A673 (cell line): ENCODE measurements at regions not wholly inside any gene's neighbourhood (a gene's known extent, or its start where the extent isn't known, plus 50 kb on each side); places are given as distances from the start of the nearest gene placed in this dataset.

Experiments
- BruUV-seq: library from RNA; stranded (reverse); fragments of 400-500 nt; replicated peaks from 2 replicates; lab custom pipeline; 2021; lab: Mats Ljungman, UMichigan
- CTCF ChIA-PET: fragments of 300-600 bp; sonication (Branson Sonifier 250); formaldehyde crosslinking; loops from one replicate; lab custom pipeline; 2022; ENCODE audit warnings: antibody characterized with exemption; lab: Charles Lee
- POLR2A ChIA-PET: fragments of 300-600 bp; sonication (Branson Sonifier 250); formaldehyde crosslinking; loops from one replicate; lab custom pipeline; 2022; ENCODE audit warnings: antibody characterized with exemption; ENCODE audit not compliant: low non-redundant PET; lab: Charles Lee
- DNase-seq: peaks from one replicate; pipeline ENCODE4 v3.0.0-alpha.2; 2015; ENCODE audit warnings: low spot score
- H3K27ac ChIP-seq: fragments of 200-600 bp; sonication (generic); 2 replicates; pipeline ENCODE4 v1.5.1; 2016; ENCODE audit warnings: mixed run types, low read depth, mild to moderate bottlenecking, mixed read lengths, antibody characterized with exemption, low read length; ENCODE audit not compliant: poor library complexity, severe bottlenecking
- H3K27me3 ChIP-seq: fragments of 200-600 bp; sonication (generic); replicated peaks from 2 replicates; pipeline ENCODE4 v1.6.1; 2017; ENCODE audit warnings: mixed run types, low read depth, mild to moderate bottlenecking, mixed read lengths, antibody characterized with exemption, low read length; ENCODE audit not compliant: insufficient read depth, poor library complexity
- H3K36me3 ChIP-seq: fragments of 200-600 bp; sonication (generic); 2 replicates; pipeline ENCODE4 v1.6.1; 2016; ENCODE audit warnings: mixed run types, mild to moderate bottlenecking, mixed read lengths, antibody characterized with exemption, low read length; ENCODE audit not compliant: insufficient read depth, poor library complexity, severe bottlenecking
- H3K4me1 ChIP-seq: fragments of 200-600 bp; sonication (generic); 2 replicates; pipeline ENCODE4 v1.6.1; 2017; ENCODE audit warnings: mixed run types, mild to moderate bottlenecking, mixed read lengths, antibody characterized with exemption, low read length; ENCODE audit not compliant: insufficient read depth, poor library complexity, severe bottlenecking
- H3K4me3 ChIP-seq: fragments of 200-600 bp; sonication (generic); 2 replicates; pipeline ENCODE4 v1.5.1; 2016; ENCODE audit warnings: low read depth, mixed run types, mild to moderate bottlenecking, mixed read lengths, low read length; ENCODE audit not compliant: poor library complexity, severe bottlenecking
- H3K9me3 ChIP-seq: fragments of 200-600 bp; sonication (generic); 2 replicates; pipeline ENCODE4 v1.6.1; 2016; ENCODE audit warnings: mixed run types, low read depth, mild to moderate bottlenecking, mixed read lengths, antibody characterized with exemption, low read length; ENCODE audit not compliant: poor library complexity, severe bottlenecking
- EZH2 ChIP-seq: fragments of 200-600 bp; sonication (generic); IDR thresholded peaks from 2 replicates; pipeline ENCODE4 v1.6.1; 2017; ENCODE audit warnings: borderline replicate concordance, low read depth, mild to moderate bottlenecking, mixed read lengths, antibody characterized with exemption, low read length; ENCODE audit not compliant: poor library complexity, severe bottlenecking
- intact Hi-C: fragments of 100-400 bp; cut with micrococcal nuclease; formaldehyde crosslinking; loops from one replicate; pipeline ENCODE4 v1.10.0; 2022; ENCODE audit not compliant: unreplicated experiment
- TF ChIP-seq, protein P1 (sequence below): fragments of 300-800, 200-600 bp; sonication (generic); conservative IDR thresholded peaks from 2 replicates; pipeline ENCODE4 v1.5.1; 2017; ENCODE audit warnings: low read depth, mild to moderate bottlenecking, antibody characterized with exemption, low read length, moderate library complexity, mixed read lengths

DNA sequence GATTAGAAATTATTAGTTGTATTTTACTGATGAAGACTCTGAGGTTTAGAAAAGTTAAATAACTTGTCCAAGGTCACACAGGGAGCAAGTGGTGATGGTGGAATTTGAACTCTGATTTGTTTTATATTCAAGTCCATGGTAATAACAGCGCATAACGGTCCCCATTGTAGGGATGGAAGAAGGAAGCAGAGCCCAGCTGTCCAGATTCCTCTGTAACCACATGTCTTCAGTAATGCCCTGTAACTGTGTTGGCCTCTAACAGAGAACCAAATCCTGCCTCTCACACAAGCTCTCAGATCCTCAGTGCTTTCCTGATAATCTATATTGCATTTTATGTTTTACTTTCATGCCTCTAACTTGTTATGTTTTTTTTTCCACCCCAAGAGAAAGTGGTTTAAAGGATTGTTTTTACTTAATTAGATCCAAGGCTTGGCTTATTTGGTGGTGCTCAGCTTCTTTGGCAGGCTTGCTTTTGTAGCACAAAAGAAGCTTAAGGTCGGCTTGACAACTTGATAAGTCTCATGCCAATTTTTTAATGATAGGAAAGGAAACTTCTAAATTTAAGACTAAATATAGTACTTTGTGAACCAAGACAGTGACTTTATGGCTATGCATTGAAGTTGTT lies 105.1 kb upstream of the SEL1L start:
- no peak for DNase-seq
- Histone ChIP-seq H3K27me3 (no peaks in the 10 kb centered on the region), H3K27ac (no peak overlapping the region), H3K4me3 (no peak overlapping the region), H3K36me3 (no peaks in the 10 kb centered on the region), H3K9me3 (no peaks in the 10 kb centered on the region), H3K4me1 (no peaks in the 10 kb centered on the region)
- BruUV-seq, result no TSS peak
- TF ChIP-seq, protein P1, sequence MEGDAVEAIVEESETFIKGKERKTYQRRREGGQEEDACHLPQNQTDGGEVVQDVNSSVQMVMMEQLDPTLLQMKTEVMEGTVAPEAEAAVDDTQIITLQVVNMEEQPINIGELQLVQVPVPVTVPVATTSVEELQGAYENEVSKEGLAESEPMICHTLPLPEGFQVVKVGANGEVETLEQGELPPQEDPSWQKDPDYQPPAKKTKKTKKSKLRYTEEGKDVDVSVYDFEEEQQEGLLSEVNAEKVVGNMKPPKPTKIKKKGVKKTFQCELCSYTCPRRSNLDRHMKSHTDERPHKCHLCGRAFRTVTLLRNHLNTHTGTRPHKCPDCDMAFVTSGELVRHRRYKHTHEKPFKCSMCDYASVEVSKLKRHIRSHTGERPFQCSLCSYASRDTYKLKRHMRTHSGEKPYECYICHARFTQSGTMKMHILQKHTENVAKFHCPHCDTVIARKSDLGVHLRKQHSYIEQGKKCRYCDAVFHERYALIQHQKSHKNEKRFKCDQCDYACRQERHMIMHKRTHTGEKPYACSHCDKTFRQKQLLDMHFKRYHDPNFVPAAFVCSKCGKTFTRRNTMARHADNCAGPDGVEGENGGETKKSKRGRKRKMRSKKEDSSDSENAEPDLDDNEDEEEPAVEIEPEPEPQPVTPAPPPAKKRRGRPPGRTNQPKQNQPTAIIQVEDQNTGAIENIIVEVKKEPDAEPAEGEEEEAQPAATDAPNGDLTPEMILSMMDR, result no peak
- TF ChIP-seq EZH2, result no peak
- POLR2A ChIA-PET, result interaction anchor here (0.6 kb wide), 1 partner anchor 37 kb away, joined by 3 read pairs; no protein-coding TSS in a partner anchor
- intact Hi-C loops, result no loop called here
- CTCF ChIA-PET, result no interaction called here

DNA sequence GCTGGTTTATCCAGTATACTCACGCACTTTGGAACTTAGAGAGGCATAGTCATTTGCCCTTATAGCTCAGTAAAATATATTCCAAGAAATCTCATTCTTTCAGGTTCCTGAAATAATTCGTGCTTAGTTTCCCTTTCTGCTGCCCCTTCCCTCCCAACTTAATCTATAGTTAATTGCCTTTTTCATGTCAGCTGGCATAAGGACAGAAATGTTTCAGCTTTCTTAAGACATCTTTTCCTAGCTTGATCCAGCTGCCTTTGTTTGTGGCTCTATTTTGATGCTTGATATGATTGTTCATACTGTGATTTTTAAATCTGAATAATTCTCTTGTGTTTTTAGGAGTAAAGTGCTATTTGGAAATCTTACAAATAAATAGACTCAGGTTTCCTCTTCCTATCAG lies 120.0 kb upstream of the SEL1L start:
- POLR2A ChIA-PET, result no interaction called here
- no peak overlapping the region for H3K4me3 ChIP-seq
- H3K27ac ChIP-seq, result no peak overlapping the region
- no peaks in the 10 kb centered on the region for H3K36me3 ChIP-seq
- no peaks in the 10 kb centered on the region for H3K4me1 ChIP-seq
- H3K27me3 ChIP-seq, result no peaks in the 10 kb centered on the region
- DNase-seq, result no peak
- CTCF ChIA-PET, result no interaction called here
- no peaks in the 10 kb centered on the region for H3K9me3 ChIP-seq
- intact Hi-C loops, result no loop called here
- TF ChIP-seq, protein P1, result no peak
- TF ChIP-seq EZH2, result no peak
- no TSS peak for BruUV-seq

DNA sequence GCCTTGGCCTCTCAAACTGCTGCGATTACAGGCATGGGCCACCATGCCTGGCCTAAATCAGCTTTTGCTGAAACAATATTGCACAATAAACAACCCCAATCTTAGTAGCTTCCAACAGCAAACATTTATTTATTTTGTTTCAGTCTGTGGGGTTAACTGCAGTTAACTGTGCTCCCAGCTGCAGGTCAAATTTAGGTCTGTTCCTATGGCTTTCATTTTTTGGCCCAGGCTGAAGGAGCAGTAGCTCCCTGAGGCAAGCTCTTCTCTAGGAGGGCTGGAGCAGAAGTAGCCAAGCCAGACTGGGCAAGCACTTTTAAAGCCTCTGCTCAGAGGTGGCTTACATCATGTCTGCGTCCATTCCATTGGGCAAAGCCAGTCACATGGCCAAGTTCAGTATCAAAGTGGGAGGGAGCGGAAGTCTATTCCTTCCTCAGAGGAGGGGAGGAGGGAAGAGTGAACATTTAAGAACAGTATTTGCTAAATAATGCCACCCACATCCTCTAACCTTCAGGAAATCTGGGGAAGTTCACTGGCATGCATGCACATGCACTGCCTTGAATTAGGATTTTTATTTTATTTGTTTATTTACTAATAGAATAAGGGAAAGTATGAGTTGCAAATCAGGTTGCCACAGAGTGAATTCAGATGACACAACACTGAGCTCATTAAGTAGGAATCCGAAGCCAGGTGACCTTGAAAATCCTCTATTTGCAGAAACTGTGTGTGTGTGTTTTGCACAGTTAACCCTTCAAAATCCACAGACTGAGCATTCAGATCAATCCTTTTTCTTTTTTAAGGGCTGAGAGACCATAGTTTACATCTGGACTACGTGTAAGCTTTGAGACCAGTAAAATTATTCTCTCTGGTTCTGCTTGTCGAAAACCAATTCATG lies 122.0 kb upstream of the SEL1L start:
- Histone ChIP-seq H3K27me3 (no peaks in the 10 kb centered on the region), H3K27ac (no peak overlapping the region), H3K4me3 (no peak overlapping the region), H3K9me3 (no peaks in the 10 kb centered on the region), H3K36me3 (no peaks in the 10 kb centered on the region), H3K4me1 (no peaks in the 10 kb centered on the region)
- TF ChIP-seq EZH2, result no peak
- TF ChIP-seq, protein P1, result no peak
- BruUV-seq, result no TSS peak
- POLR2A ChIA-PET, result no interaction called here
- intact Hi-C loops, result no loop called here
- DNase-seq, result no peak
- CTCF ChIA-PET, result no interaction called here
